ENCODE measurements at regions not wholly inside any gene's neighbourhood (a gene's known extent, or its start where the extent isn't known, plus 50 kb on each side); places are given as distances from the start of the nearest gene placed in this dataset.

DNA sequence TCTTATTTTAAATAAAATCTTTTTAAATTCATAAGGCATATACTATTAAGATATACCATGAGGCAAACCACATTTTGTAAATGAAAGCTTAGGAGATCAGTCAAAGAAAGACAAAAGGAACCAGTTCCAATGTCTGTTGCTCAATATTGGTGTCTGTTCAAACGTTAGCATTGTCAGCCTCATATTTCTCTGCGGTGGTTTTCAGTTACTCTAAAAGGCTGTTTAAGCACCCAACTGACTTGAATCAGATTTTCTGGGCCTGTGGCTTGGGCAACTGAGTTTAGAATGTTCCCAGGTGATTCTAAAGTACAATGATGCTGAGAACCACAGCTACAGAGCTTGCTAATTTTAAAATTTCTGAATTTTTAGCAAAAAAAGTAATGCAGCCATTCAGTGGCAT, 166.3 kb upstream of the KIF2A start:
- DNase-seq = no peak
- no peak overlapping the region for H3K27ac ChIP-seq
- TF ChIP-seq, protein P1, sequence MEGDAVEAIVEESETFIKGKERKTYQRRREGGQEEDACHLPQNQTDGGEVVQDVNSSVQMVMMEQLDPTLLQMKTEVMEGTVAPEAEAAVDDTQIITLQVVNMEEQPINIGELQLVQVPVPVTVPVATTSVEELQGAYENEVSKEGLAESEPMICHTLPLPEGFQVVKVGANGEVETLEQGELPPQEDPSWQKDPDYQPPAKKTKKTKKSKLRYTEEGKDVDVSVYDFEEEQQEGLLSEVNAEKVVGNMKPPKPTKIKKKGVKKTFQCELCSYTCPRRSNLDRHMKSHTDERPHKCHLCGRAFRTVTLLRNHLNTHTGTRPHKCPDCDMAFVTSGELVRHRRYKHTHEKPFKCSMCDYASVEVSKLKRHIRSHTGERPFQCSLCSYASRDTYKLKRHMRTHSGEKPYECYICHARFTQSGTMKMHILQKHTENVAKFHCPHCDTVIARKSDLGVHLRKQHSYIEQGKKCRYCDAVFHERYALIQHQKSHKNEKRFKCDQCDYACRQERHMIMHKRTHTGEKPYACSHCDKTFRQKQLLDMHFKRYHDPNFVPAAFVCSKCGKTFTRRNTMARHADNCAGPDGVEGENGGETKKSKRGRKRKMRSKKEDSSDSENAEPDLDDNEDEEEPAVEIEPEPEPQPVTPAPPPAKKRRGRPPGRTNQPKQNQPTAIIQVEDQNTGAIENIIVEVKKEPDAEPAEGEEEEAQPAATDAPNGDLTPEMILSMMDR (IDR thresholded peaks at IDR 0.05) = no peak
- TF ChIP-seq POLR2A (IDR thresholded peaks at IDR 0.05) = no peak
- no peaks in the 10 kb centered on the region for H3K36me3 ChIP-seq (ENCODE audit: low read depth, missing control alignments)
- no peaks in the 10 kb centered on the region for H3K27me3 ChIP-seq
- H3K4me1 ChIP-seq = no peaks in the 10 kb centered on the region
- H3K9me3 ChIP-seq = no peaks in the 10 kb centered on the region
- no peak overlapping the region for H3K4me3 ChIP-seq
- 72 to 81% methylated on average over 2 of the region's 2 CpGs for WGBS, 2 donors
- intact Hi-C loops (cut with DNase I; ENCODE audit: low total_unique reads) = no loop called here

DNA sequence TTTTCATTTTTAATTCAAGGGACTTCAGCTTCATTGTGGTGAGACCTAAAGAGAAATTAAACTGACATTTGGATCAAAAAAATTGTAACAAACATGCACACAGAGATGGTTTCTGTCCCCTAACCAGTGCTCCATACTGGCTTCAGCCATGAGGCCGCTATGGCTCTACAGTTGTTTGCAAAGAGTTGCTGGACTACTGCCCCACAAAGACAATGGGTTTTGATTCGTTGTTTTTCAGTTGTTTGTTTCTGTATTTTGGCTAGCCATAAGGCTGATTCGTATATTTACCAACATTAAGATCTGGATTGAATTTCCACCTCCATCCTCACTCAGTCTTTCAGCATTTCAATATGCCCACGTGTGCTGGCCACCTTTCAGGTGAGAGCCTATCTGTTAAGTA, 163.7 kb upstream of the KIF2A start:
- H3K4me3 ChIP-seq = no peak overlapping the region
- no peaks in the 10 kb centered on the region for H3K9me3 ChIP-seq
- no peaks in the 10 kb centered on the region for H3K36me3 ChIP-seq (ENCODE audit: low read depth, missing control alignments)
- WGBS, 2 donors = 67 to 87% methylated on average over 4 of the region's 4 CpGs
- no peak for TF ChIP-seq POLR2A (IDR thresholded peaks at IDR 0.05)
- TF ChIP-seq, protein P1 (IDR thresholded peaks at IDR 0.05) = no peak
- no peaks in the 10 kb centered on the region for H3K27me3 ChIP-seq
- intact Hi-C loops (cut with DNase I; ENCODE audit: low total_unique reads) = no loop called here
- DNase-seq = no peak
- no peak overlapping the region for H3K27ac ChIP-seq
- H3K4me1 ChIP-seq = no peaks in the 10 kb centered on the region

DNA sequence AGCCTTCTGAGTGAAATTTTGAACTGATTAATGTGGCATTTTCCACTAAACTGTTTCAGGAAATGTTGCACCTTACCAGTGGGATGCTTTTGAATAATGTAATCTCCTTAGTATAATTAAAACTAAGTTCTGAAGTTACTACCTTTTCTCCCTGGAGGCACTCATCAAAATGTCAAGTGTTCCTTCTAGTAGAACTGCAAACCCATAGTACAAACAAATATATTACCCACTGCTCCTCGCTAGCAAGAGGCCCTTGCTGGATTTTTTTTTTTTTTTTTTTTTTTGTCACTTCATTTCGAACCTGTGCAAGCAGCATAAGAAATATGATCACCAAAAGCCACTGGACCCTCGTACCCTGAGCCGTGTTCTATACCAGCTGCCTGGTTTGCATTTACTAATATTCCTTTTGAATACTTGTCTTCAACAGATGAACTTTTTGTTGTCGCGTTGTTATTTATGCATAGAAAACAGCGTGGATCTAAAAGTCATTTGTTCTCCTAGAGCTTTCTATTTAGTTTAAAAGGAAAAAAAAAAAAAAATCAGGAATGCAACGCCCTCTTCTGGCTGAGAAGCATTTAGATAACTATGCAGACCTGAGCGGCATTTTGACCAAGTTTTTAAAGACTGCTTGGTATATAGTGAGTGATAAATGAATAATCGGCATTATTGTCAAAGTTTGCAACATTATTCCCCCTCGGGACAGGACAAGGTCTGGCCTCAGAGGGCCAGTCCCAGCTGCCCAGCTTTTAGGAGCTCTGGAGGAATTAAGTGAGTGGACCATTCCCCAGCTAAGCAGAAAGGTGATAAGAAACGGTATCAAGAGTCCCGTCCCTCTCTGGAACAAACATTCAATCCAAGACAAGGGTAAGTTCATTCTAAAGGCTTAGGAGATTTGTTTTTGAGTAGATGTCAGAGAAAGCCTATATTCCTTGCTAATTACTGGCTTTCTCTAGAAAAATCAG, 162.5 kb upstream of the KIF2A start:
- intact Hi-C loops (cut with DNase I; ENCODE audit: low total_unique reads) = no loop called here
- Histone ChIP-seq H3K9me3 (no peaks in the 10 kb centered on the region), H3K4me3 (no peak overlapping the region), H3K27ac (no peak overlapping the region), H3K27me3 (no peaks in the 10 kb centered on the region), H3K36me3 (ENCODE audit: low read depth, missing control alignments) (no peaks in the 10 kb centered on the region), H3K4me1 (no peaks in the 10 kb centered on the region)
- no peak for TF ChIP-seq POLR2A (IDR thresholded peaks at IDR 0.05)
- TF ChIP-seq, protein P1 (IDR thresholded peaks at IDR 0.05) = peak in 2 of 3 experiments; percentile 24 to 41
- no peak for DNase-seq
- 30 to 44% methylated on average over 13 of the region's 13 CpGs for WGBS, 2 donors

GRCh38 chr5:62144401-62145022, 161.5 kb upstream of the KIF2A start:
- Histone ChIP-seq H3K4me1 (no peaks in the 10 kb centered on the region), H3K36me3 (ENCODE audit: low read depth, missing control alignments) (no peaks in the 10 kb centered on the region), H3K9me3 (no peaks in the 10 kb centered on the region), H3K4me3 (no peak overlapping the region), H3K27ac (no peak overlapping the region), H3K27me3 (no peaks in the 10 kb centered on the region)
- intact Hi-C loops (cut with DNase I; ENCODE audit: low total_unique reads) = no loop called here
- TF ChIP-seq, protein P1 (IDR thresholded peaks at IDR 0.05) = no peak
- no peak for TF ChIP-seq POLR2A (IDR thresholded peaks at IDR 0.05)
- no peak for DNase-seq
- WGBS, 2 donors = 88 to 91% methylated on average over 5 of the region's 5 CpGs

All from testis (tissue), 2 donors.